NB4 (cell line): ENCODE measurements at regions not wholly inside any gene's neighbourhood (a gene's known extent, or its start where the extent isn't known, plus 50 kb on each side); places are given as distances from the start of the nearest gene placed in this dataset.

Source experiments
- DNase-seq: peaks from one replicate; pipeline ENCODE4 v3.0.0; 2010; ENCODE audit warnings: low read depth
- H3K4me3 ChIP-seq: one replicate; pipeline ENCODE4 v1.5.1; 2011; ENCODE audit warnings: mild to moderate bottlenecking, low read depth, low read length, moderate library complexity
- CTCF ChIP-seq: IDR thresholded peaks from one replicate; pipeline ENCODE4 v1.5.1; 2012; ENCODE audit warnings: low read depth, low read length
- MYC ChIP-seq: IDR thresholded peaks from 2 replicates; pipeline ENCODE4 v1.6.1; 2011; ENCODE audit warnings: low read depth, low read length
- POLR2A ChIP-seq: IDR thresholded peaks from 2 replicates; pipeline ENCODE4 v1.6.1; 2011; ENCODE audit warnings: mild to moderate bottlenecking; ENCODE audit not compliant: insufficient read length; ENCODE audit errors: extremely low read depth
- TF ChIP-seq, protein P1 (sequence below): IDR thresholded peaks from 2 replicates; pipeline ENCODE4 v1.6.1; 2011; ENCODE audit warnings: low read depth, low read length

- TF ChIP-seq, protein P1, sequence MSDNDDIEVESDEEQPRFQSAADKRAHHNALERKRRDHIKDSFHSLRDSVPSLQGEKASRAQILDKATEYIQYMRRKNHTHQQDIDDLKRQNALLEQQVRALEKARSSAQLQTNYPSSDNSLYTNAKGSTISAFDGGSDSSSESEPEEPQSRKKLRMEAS = no peak
- TF ChIP-seq MYC (no peak), POLR2A (no peak), CTCF (no peak)
- H3K4me3 ChIP-seq = no peak overlapping the region
- no peak for DNase-seq
These were observed 137.6 kb upstream of the FOXN2 start for GRCh38 chr2:48176876-48177275.

DNA sequence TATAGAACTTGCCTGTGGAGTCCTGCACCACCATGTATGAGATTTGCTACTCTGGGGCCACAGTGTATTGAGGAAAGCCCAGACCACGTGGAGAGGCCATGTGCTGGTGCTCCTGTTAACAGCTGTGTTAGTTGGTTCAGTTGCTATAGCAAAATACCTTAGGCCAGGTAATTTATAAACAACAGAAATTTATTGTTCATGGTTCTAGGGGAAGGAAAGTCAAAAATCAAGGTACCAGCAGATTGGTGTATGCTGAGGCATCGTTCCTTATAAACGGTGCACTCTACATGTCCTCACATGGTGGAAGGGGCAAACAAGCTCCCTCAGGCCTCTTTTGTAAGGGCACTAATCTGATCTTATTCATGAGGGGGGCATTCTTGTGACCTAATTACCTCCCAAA is 135.9 kb upstream of the FOXN2 start:
- DNase-seq = no peak
- no peak for TF ChIP-seq CTCF
- TF ChIP-seq MYC = no peak
- TF ChIP-seq, protein P1 = no peak
- no peak overlapping the region for H3K4me3 ChIP-seq

DNA sequence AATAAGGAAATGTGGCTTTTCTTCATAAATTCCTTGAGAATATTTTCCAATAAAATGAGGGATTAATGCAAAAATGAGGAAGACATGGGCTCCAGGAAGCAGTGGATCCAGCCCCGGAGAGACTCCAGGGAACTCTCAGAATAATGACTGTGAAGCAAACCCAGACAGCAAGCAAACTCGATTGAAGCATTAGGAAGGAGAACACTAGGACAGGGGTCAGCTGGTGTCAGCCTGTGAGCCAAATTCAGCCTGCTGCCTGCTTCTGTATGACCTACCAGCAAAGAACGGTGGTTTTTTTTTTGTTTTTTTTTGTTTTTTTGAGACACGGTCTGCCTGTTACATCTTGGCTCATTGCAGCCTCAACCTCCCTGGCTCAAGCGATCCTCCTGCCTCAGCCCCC is 133.9 kb upstream of the FOXN2 start:
- DNase-seq = no peak
- TF ChIP-seq, protein P1 = no peak
- TF ChIP-seq POLR2A = no peak
- no peak for TF ChIP-seq CTCF
- TF ChIP-seq MYC = no peak
- no peak overlapping the region for H3K4me3 ChIP-seq

DNA sequence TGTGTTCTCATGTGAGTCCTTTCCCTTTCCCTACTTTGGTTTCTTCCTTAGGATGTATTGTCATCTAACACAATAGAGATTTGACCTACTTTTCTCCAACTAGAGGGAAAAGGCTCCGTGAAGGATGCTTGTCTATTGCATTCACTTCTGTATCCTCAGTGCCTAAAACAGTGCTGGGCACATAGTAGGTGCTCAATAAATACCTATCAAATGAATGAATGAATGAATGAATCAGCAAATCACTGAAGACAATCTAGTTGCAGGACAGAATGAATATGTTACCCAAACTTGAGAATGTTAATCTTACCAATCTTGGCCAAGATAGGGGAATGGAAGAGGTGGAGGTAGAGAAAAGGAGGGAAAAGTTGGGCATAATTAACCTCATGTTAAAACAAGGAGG is 131.2 kb upstream of the FOXN2 start:
- no peak overlapping the region for H3K4me3 ChIP-seq
- TF ChIP-seq MYC = no peak
- TF ChIP-seq, protein P1 = no peak
- no peak for TF ChIP-seq CTCF
- TF ChIP-seq POLR2A = no peak

GRCh38 chr2:48183991-48184390 is 130.5 kb upstream of the FOXN2 start:
- no peak for TF ChIP-seq POLR2A
- no peak for TF ChIP-seq CTCF
- TF ChIP-seq, protein P1 = no peak
- no peak for TF ChIP-seq MYC
- H3K4me3 ChIP-seq = no peak overlapping the region
- DNase-seq = no peak

More for the DNA sequence above, 131.2 kb upstream of the FOXN2 start:
- DNase-seq = no peak

DNA sequence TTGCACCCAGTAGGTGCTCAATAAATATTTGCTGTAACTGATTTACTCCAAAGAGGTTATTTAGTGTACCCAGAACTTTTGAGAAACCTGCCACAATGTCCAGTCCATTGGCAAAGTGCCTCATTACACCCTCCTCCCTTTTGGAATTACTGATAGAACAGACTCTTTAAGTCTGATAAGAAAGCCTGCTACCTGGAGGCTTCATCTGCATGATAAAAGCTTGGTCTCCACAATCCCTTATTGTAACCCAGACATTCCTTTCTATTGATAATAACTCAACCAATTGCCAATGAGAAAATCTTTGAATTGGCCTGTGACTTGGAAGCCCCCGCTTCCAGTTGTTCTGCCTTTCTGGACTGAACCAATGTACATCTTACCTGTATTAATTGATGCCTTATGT is 127.0 kb upstream of the FOXN2 start:
- DNase-seq = no peak
- no peak overlapping the region for H3K4me3 ChIP-seq
- TF ChIP-seq CTCF = no peak
- no peak for TF ChIP-seq POLR2A
- TF ChIP-seq, protein P1 = no peak
- TF ChIP-seq MYC = no peak
